ENCODE measurements at regions not wholly inside any gene's neighbourhood (a gene's known extent, or its start where the extent isn't known, plus 50 kb on each side); places are given as distances from the start of the nearest gene placed in this dataset.

GRCh38 chr5:167973126-167973525 is 318.3 kb upstream of the WWC1 start:
- Histone ChIP-seq H3K27me3 (no peaks in the 10 kb centered on the region), H3K9me3 (ENCODE audit: low read depth) (no peaks in the 10 kb centered on the region), H3K4me3 (no peak overlapping the region), H3K4me1 (ENCODE audit: low read depth) (no peaks in the 10 kb centered on the region), H3K27ac (no peak overlapping the region), H3K36me3 (no peaks in the 10 kb centered on the region)
- no peak for DNase-seq (ENCODE audit: low read depth in 1 of 2, low spot score in 1 of 2)
- TF ChIP-seq CTCF (IDR thresholded peaks at IDR 0.05; ENCODE audit: low read depth, low read length): no peak

DNA sequence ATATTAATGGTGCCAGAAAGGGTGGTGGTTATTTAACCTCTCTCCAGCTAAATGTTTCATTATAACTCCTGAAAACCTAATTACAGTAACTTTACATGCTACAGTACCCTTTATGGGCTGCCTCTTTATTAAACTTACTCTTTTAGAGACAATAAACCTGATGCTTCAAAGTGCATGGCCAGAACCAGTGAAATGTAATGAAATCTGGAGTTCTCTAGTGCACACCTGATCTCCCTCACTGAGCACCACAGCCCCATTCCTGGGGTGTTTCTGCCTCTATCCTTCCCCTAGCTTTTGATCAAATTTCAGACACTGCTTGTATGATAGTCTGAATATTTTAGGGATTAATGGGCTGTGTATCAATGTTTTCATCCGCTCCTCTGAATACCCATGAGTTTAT is 306.5 kb upstream of the WWC1 start:
- no peak for TF ChIP-seq CTCF (IDR thresholded peaks at IDR 0.05; ENCODE audit: low read depth, low read length)
- Histone ChIP-seq H3K36me3 (no peaks in the 10 kb centered on the region), H3K4me3 (no peak overlapping the region), H3K27me3 (no peaks in the 10 kb centered on the region), H3K9me3 (ENCODE audit: low read depth) (no peaks in the 10 kb centered on the region), H3K27ac (no peak overlapping the region), H3K4me1 (ENCODE audit: low read depth) (no peaks in the 10 kb centered on the region)
- no peak for DNase-seq (ENCODE audit: low read depth in 1 of 2, low spot score in 1 of 2)

DNA sequence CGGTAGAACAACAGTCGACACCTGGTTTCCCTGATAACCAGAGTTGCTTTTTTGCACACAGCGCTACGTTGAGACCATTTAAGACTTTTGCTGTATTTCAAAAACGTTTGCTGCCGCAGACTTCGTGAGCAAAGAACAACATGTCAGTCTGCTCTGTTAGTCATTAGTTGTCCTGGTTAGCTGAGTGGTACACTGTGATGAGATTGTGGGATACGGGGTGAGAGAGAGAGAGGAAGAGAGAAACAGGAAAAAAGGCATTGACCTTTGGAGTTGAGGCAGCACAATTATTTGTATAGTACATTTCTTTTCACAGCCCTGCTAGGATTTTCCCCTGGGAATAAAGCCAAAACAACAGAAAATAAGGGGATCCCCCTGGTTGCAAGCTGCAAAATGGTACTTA is 306.1 kb upstream of the WWC1 start:
- Histone ChIP-seq H3K36me3 (no peaks in the 10 kb centered on the region), H3K27ac (no peak overlapping the region), H3K4me3 (no peak overlapping the region), H3K27me3 (no peaks in the 10 kb centered on the region), H3K4me1 (ENCODE audit: low read depth) (no peaks in the 10 kb centered on the region), H3K9me3 (ENCODE audit: low read depth) (no peaks in the 10 kb centered on the region)
- TF ChIP-seq CTCF (IDR thresholded peaks at IDR 0.05; ENCODE audit: low read depth, low read length): no peak
- DNase-seq (ENCODE audit: low read depth in 1 of 2, low spot score in 1 of 2): no peak

DNA sequence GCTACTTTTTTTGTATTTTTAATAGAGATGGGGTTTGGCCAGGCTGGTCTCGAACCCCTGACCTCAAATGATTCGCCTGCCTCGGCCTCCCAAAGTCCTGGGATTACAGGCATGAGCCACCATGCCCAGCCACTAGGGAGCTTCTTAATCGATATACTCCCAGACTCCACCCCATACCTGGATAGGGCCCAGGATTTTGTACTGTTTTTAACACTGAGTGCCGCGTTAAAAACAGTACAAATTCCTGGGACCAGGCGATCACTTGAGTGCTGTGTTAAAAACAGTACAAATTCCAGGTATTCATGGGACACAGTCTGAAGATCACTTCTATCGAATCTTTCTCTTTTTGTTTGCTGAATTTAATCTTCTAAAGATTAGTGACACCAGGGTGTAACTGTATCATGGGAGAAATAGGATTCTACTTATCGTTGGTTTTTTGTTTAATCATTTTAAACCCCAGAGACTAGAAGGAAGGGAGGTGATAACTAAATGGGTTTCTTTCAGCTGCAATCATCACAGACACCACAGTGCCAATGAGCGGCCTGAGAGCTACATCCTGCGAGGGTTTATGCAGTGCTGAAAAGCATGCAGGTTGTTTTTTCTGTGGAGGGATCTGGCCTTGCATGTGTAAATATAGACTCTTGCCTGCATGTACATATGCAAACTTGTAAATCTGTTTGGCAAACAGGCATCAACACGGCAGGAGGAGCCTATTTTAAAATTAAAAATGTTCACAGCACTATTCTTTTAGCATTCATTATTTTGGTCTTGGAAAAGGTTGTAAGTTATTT is 303.8 kb upstream of the WWC1 start:
- no peak for DNase-seq (ENCODE audit: low read depth in 1 of 2, low spot score in 1 of 2)
- H3K4me3 ChIP-seq: no peak overlapping the region
- no peaks in the 10 kb centered on the region for H3K9me3 ChIP-seq (ENCODE audit: low read depth)
- TF ChIP-seq CTCF (IDR thresholded peaks at IDR 0.05; ENCODE audit: low read depth, low read length): no peak
- H3K27me3 ChIP-seq: no peaks in the 10 kb centered on the region
- no peaks in the 10 kb centered on the region for H3K4me1 ChIP-seq (ENCODE audit: low read depth)
- no peaks in the 10 kb centered on the region for H3K36me3 ChIP-seq
- H3K27ac ChIP-seq: no peak overlapping the region

DNA sequence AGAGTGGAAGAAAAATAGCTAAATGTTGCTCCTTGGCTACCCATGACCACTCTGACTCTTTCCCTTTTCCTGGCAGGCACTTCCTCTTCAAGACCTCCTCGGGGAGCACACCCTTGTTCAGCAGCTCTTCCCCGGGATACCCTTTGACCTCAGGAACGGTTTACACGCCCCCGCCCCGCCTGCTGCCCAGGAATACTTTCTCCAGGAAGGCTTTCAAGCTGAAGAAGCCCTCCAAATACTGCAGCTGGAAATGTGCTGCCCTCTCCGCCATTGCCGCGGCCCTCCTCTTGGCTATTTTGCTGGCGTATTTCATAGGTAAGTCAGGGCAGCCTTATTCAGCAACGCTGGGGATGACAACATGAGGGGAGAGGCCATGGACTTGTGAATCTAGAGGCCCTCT is 298.6 kb upstream of the WWC1 start:
- no peak overlapping the region for H3K4me3 ChIP-seq
- no peaks in the 10 kb centered on the region for H3K36me3 ChIP-seq
- no peak for TF ChIP-seq CTCF (IDR thresholded peaks at IDR 0.05; ENCODE audit: low read depth, low read length)
- no peaks in the 10 kb centered on the region for H3K27me3 ChIP-seq
- no peak overlapping the region for H3K27ac ChIP-seq
- H3K9me3 ChIP-seq (ENCODE audit: low read depth): no peaks in the 10 kb centered on the region
- no peaks in the 10 kb centered on the region for H3K4me1 ChIP-seq (ENCODE audit: low read depth)
- DNase-seq (ENCODE audit: low read depth in 1 of 2, low spot score in 1 of 2): no peak

Data from cardiac muscle cell (in vitro differentiated cells and primary cell).